IPS-11a (cell line): ENCODE measurements at regions not wholly inside any gene's neighbourhood (a gene's known extent, or its start where the extent isn't known, plus 50 kb on each side); places are given as distances from the start of the nearest gene placed in this dataset.

Experiments
- H3K4me3 ChIP-seq: one replicate; pipeline ENCODE4 v1.5.1; 2013; ENCODE audit warnings: low read depth, low read length, control low read depth

GRCh38 chr3:107092121-107092520 is 285.1 kb upstream of the CCDC54 start:
- H3K4me3 ChIP-seq, result no peak overlapping the region

DNA sequence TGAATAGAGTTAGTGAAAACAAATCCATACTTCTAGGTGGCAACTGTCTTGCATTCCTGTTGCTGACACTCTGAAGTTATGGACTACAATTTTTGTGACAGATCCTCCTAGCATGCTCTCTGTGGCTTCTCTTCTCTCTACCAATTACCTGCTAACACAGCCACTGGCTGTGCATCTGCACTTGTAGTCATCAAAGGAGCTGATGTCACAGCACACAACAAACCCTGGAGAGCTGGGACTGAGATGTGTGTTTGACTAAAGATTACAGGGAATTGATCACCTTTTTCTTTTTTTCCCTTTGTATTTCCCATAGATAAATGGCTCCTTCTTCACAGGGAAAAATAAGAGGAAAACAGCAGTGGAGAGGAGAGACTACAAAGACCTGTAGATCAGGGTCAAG is 278.4 kb upstream of the CCDC54 start:
- no peak overlapping the region for H3K4me3 ChIP-seq

DNA sequence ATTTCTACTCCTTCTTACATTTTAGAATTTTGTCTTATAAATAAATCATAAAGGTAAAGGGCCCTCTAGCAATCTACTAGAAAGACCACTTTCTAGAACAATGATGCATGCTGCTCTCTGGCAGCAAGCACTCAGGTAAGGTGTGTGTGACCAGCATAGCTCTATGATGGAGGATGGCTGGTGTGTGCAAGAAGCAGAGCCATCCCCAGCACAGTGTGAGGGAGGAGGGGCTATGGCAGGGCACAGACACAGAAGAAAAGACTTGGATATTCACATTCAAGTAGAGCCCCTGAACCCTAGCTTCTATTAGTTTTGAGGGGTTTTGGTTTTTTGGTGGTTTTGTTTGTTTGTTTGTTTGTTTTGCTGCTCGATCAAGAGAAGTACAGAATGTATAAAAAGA is 277.1 kb upstream of the CCDC54 start:
- H3K4me3 ChIP-seq, result no peak overlapping the region

DNA sequence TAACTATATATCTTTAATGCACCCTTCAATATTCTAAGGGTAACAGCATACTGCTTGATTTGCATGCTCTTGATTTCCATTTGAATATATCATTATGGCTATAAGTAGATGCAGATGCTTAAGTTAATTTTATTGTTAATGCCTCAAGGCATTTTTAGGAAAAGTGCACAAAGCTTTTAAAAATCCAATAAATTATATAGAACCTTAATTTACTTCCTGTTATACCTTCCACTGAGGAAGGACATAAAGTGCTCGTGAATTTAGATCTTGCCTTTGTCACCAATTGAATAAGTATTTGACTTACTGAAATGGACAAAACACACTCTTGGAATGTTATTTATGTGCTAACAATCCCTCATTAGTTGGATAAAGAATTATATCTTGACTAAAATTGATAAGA is 276.7 kb upstream of the CCDC54 start:
- no peak overlapping the region for H3K4me3 ChIP-seq

GRCh38 chr3:107103786-107104185 is 273.5 kb upstream of the CCDC54 start:
- no peak overlapping the region for H3K4me3 ChIP-seq

DNA sequence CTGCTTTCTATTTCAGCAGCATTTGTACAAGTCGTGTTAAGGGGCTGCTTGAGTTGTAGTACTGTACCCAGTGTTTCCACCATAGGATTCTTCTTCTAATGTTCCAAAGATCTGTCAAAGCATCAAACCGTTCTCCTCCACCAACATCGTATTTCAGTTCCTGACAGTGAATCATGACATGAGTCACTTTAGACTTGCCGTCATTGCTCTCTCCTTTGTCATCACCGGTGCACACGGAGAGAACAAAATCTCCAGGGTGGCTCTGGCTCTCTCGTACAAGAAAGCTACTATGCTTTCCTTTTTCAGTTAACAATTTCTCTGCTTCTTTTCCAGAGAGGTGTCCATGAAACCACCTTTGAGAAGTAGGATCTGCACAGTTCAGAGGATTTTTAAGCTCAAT is 270.9 kb upstream of the CCDC54 start:
- no peak overlapping the region for H3K4me3 ChIP-seq

- H3K4me3 ChIP-seq, result no peak overlapping the region
Observed at GRCh38 chr3:107106907-107107306, 270.3 kb upstream of the CCDC54 start.

GRCh38 chr3:107110596-107111305 is 266.5 kb upstream of the CCDC54 start:
- no peak overlapping the region for H3K4me3 ChIP-seq

GRCh38 chr3:107111872-107112271 is 265.4 kb upstream of the CCDC54 start:
- H3K4me3 ChIP-seq, result no peak overlapping the region

GRCh38 chr3:107112356-107112755 is 264.9 kb upstream of the CCDC54 start:
- no peak overlapping the region for H3K4me3 ChIP-seq

DNA sequence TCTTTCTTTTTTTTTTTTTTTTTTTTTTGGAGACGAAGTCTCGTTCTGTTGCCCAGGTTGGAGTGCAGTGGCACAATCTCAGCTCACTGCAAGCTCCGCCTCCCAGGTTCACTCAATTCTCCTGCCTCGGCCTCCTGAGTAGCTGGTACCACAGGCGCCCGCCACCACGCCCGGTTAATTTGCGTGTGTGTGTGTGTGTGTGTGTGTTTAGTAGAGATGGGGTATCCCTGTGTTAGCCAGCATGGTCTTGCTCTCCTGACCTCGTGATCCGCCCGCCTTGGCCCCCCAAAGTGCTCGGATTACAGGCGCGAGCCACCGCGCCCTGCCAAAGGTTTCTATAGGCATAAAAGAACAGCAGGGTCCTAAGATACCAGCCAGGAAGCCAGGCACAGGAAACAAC is 261.0 kb upstream of the CCDC54 start:
- no peak overlapping the region for H3K4me3 ChIP-seq

- H3K4me3 ChIP-seq, result no peak overlapping the region
Observed at GRCh38 chr3:107117156-107117555, 260.1 kb upstream of the CCDC54 start.

DNA sequence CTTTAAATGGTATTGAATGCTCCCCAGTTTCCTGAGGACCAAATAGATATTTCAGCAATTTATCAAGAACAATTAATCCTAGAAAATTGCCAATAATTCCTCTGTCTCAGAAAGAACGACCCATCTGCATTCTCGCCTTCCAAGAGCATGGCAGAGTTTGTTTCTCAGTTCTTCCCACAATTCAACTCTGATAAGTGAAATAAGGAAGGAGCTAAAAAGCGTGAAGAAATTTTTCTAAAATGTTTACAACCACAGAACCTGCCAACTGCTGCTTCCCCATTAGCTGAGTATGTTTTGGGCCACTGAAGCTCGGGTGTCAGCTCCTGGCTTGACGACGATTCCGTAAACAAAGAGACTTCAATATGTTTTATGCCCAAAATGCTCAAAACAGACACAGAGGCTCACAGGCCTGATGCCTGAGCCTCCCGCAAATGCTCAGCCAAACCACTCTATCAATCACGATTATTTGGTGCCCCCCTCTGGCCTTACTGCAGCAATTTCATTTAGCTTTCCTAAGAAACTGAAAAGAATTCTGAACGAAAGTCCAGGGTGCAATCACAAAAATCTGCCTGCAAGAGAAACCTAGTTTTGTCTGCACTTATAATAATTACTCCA is 259.2 kb upstream of the CCDC54 start:
- H3K4me3 ChIP-seq, result no peak overlapping the region

DNA sequence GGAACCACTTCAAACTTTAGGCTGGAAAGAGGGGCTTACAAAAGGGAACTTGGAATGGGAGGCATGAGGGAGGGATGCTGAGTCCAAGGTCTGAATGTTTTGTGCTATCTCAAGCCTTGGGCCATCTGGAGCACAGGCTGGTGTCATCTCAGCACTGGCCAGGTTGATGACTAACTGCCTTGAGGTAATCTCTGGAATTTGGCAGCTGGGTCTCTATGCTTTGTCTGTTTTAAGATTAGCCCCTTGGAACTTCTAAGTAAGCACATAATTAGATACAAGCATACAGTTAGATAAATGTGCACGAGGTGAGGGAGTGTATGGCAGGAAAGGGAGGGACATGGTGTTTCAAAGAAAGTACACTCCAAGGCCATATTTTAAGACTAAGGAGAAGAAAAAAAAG is 252.4 kb upstream of the CCDC54 start:
- H3K4me3 ChIP-seq, result no peak overlapping the region

DNA sequence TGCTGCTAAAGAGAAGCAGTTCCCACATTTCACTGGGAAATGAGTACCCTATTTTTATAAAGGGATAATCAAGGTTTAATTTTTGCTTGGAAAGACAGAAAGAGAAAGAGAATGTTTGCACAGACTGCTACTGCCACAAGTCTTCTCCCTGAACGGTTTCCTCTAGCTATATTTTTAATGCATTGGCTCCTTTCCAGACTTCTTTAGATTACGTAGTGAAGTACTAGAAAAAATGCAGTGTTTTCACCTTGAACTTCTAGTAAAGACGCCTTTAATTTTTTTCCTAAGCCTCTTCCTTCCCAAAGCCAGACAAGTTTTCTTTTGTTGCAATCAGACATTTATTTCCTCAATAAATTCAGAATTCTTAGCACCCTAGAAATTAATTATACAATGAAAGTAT is 248.3 kb upstream of the CCDC54 start:
- no peak overlapping the region for H3K4me3 ChIP-seq

- no peak overlapping the region for H3K4me3 ChIP-seq
Observed at GRCh38 chr3:107130089-107130700, 247.0 kb upstream of the CCDC54 start.

GRCh38 chr3:107132674-107133073 is 244.6 kb upstream of the CCDC54 start:
- H3K4me3 ChIP-seq, result no peak overlapping the region

DNA sequence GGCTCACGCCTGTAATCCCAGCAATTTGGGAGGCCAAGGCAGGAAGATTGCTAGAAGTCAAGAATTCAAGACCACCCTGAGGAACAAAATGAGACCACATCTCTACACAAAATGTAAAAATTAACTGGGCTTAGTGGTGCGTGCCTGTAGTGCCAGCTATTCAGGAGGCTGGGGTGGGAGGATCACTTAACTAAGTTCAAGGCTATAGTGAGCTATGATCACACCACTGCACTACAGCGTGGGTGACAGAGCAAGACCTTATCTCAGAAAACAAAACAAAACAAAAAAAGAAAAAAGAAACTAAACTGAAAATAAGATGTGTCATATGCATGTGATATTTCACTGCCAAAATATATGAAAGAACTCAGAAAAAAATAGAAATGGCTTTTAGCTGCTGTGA is 243.3 kb upstream of the CCDC54 start:
- no peak overlapping the region for H3K4me3 ChIP-seq

GRCh38 chr3:107142171-107142570 is 235.1 kb upstream of the CCDC54 start:
- no peak overlapping the region for H3K4me3 ChIP-seq

DNA sequence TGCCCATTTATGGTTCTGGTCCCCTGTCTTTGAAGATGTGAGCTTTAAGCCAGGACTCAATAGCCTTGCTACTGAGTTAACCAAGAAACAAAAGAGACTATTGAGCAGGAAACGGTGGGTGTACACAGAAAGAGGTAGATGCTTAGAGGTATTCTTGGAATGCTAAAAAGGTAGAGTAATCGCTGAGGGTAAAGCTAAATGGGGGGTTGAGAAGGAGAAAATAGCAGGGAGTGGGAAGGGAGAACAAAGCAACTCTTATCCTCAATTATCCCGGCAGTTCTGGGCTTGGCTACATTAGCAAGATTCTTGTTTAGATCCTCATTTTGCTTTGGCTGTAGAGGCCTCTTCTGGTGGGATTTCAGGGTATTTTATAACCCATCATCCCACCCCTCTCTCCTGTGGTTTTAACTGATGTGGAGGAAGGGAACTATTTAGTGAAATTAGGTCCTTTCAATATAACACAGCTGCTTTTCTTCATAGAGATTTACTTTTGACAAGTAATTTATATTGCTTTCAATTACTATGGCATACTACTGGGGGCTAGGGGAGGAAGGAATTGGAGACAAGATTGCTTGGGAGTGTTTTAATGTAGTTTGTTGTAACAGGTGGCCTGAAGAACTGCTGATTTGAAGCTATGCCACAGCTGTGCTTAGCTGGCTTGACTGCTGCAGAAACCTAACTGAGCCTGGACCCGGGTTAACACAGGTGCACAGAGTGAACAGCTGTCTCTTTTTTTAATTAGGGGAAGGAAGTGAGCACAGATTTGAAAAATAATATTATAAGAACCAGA is 234.3 kb upstream of the CCDC54 start:
- no peak overlapping the region for H3K4me3 ChIP-seq

GRCh38 chr3:107150675-107151074 is 226.6 kb upstream of the CCDC54 start:
- no peak overlapping the region for H3K4me3 ChIP-seq

DNA sequence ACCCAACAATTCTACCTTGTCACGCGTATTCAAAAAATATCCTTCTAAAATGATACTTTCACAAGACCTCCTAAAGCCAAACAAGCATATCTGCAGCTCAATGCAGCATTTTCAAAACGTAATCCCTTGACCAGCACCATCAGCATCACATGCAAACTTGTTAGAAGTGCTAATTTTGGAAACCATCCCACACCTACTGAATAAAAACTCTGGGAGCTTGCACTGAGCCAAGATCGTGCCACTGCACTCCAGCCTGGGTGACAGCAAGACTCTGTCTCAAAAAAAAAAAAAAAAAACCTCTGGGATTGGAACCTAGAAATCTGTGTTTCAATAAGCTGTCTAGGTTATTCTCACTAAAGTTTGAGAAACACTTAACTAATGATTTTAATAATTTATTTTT is 223.3 kb upstream of the CCDC54 start:
- no peak overlapping the region for H3K4me3 ChIP-seq
